ENCODE measurements at regions not wholly inside any gene's neighbourhood (a gene's known extent, or its start where the extent isn't known, plus 50 kb on each side); places are given as distances from the start of the nearest gene placed in this dataset.
"Not testable (repeated sequence)": the region's sequence is repeated elsewhere in the genome, so short reads cannot be mapped to it uniquely, and the experiment has no call there.

- H3K79me2 ChIP-seq (ENCODE audit: insufficient read depth, low read depth) = no peaks in the 10 kb centered on the region
- no peak overlapping the region for H3K4me2 ChIP-seq
- TF ChIP-seq CTCF (conservative IDR thresholded peaks at IDR 0.05; ENCODE audit: low read depth, low read length) = no peak
- no peak overlapping the region for H3K4me3 ChIP-seq (IDR thresholded peaks at IDR 0.05; ENCODE audit: insufficient read depth, low read depth, low read length)
- no peak overlapping the region for H3K9ac ChIP-seq
- no peaks in the 10 kb centered on the region for H3K27me3 ChIP-seq (ENCODE audit: insufficient read depth, low read depth)
- H3K27ac ChIP-seq = no peak overlapping the region
- no peaks in the 10 kb centered on the region for H4K20me1 ChIP-seq (ENCODE audit: insufficient read depth)
- no peak overlapping the region for H2AFZ ChIP-seq (ENCODE audit: low read depth)
- no peaks in the 10 kb centered on the region for H3K36me3 ChIP-seq (ENCODE audit: insufficient read depth)
- H3K4me1 ChIP-seq (ENCODE audit: low read depth, poor library complexity, severe bottlenecking) = no peaks in the 10 kb centered on the region
Measured at GRCh38 chr10:84957427-84957826, 629.0 kb downstream of the CCSER2 start.

- Histone ChIP-seq H3K4me3 (IDR thresholded peaks at IDR 0.05; ENCODE audit: insufficient read depth, low read depth, low read length) (no peak overlapping the region), H3K27ac (no peak overlapping the region), H3K36me3 (ENCODE audit: insufficient read depth) (no peaks in the 10 kb centered on the region), H3K27me3 (ENCODE audit: insufficient read depth, low read depth) (no peaks in the 10 kb centered on the region), H3K4me1 (ENCODE audit: low read depth, poor library complexity, severe bottlenecking) (no peaks in the 10 kb centered on the region), H4K20me1 (ENCODE audit: insufficient read depth) (no peaks in the 10 kb centered on the region), H2AFZ (ENCODE audit: low read depth) (no peak overlapping the region), H3K4me2 (no peak overlapping the region), H3K79me2 (ENCODE audit: insufficient read depth, low read depth) (no peaks in the 10 kb centered on the region), H3K9ac (no peak overlapping the region)
- TF ChIP-seq CTCF (conservative IDR thresholded peaks at IDR 0.05; ENCODE audit: low read depth, low read length) = no peak
Measured at GRCh38 chr10:84965468-84965867, 637.1 kb downstream of the CCSER2 start.

GRCh38 chr10:84966708-84967441 lies 638.5 kb downstream of the CCSER2 start:
- Histone ChIP-seq H3K27me3 (ENCODE audit: insufficient read depth, low read depth) (no peaks in the 10 kb centered on the region), H3K27ac (no peak overlapping the region), H3K4me1 (ENCODE audit: low read depth, poor library complexity, severe bottlenecking) (no peaks in the 10 kb centered on the region), H3K79me2 (ENCODE audit: insufficient read depth, low read depth) (no peaks in the 10 kb centered on the region), H3K36me3 (ENCODE audit: insufficient read depth) (no peaks in the 10 kb centered on the region), H3K4me3 (IDR thresholded peaks at IDR 0.05; ENCODE audit: insufficient read depth, low read depth, low read length) (no peak overlapping the region), H3K9ac (no peak overlapping the region), H2AFZ (ENCODE audit: low read depth) (no peak overlapping the region), H4K20me1 (ENCODE audit: insufficient read depth) (no peaks in the 10 kb centered on the region), H3K4me2 (no peak overlapping the region)
- TF ChIP-seq CTCF (conservative IDR thresholded peaks at IDR 0.05; ENCODE audit: low read depth, low read length) = no peak

- H3K36me3 ChIP-seq (ENCODE audit: insufficient read depth); H3K27ac ChIP-seq; H2AFZ ChIP-seq (ENCODE audit: low read depth); H3K79me2 ChIP-seq (ENCODE audit: insufficient read depth, low read depth); H3K4me1 ChIP-seq (ENCODE audit: low read depth, poor library complexity, severe bottlenecking); H3K4me3 ChIP-seq (IDR thresholded peaks at IDR 0.05; ENCODE audit: insufficient read depth, low read depth, low read length); H3K9ac ChIP-seq; H3K27me3 ChIP-seq (ENCODE audit: insufficient read depth, low read depth); H3K4me2 ChIP-seq; H4K20me1 ChIP-seq (ENCODE audit: insufficient read depth): not testable (repeated sequence)
Measured at GRCh38 chr10:84969297-84969696, 640.9 kb downstream of the CCSER2 start.

GRCh38 chr10:84987039-84987438 lies 658.6 kb downstream of the CCSER2 start:
- TF ChIP-seq CTCF (conservative IDR thresholded peaks at IDR 0.05; ENCODE audit: low read depth, low read length) = no peak
- no peak overlapping the region for H2AFZ ChIP-seq (ENCODE audit: low read depth)
- peaks cover 22% of the 10 kb centered on the region for H3K4me1 ChIP-seq (ENCODE audit: low read depth, poor library complexity, severe bottlenecking)
- H3K27ac ChIP-seq = no peak overlapping the region
- no peak overlapping the region for H3K4me3 ChIP-seq (IDR thresholded peaks at IDR 0.05; ENCODE audit: insufficient read depth, low read depth, low read length)
- H3K27me3 ChIP-seq (ENCODE audit: insufficient read depth, low read depth) = no peaks in the 10 kb centered on the region
- H3K79me2 ChIP-seq (ENCODE audit: insufficient read depth, low read depth) = no peaks in the 10 kb centered on the region
- no peak overlapping the region for H3K9ac ChIP-seq
- peak overlapping the region; percentile 20; the same call in 1 of the 2 replicates for H3K4me2 ChIP-seq
- no peaks in the 10 kb centered on the region for H3K36me3 ChIP-seq (ENCODE audit: insufficient read depth)
- no peaks in the 10 kb centered on the region for H4K20me1 ChIP-seq (ENCODE audit: insufficient read depth)

Data from KMS-11 (cell line).